Right forelimb (tissue), 1 donor: ENCODE measurements at regions not wholly inside any gene's neighbourhood (a gene's known extent, or its start where the extent isn't known, plus 50 kb on each side); places are given as distances from the start of the nearest gene placed in this dataset.
"Not testable (repeated sequence)": the region's sequence is repeated elsewhere in the genome, so short reads cannot be mapped to it uniquely, and the experiment has no call there.

Source experiments
- DNase-seq: peaks from one replicate; pipeline ENCODE4 v3.0.0-alpha.2; 2018

- DNase-seq = no peak
These were observed 92.1 kb upstream of the GSE1 start for GRCh38 chr16:85520853-85521521.

- DNase-seq = peak; percentile 82
These were observed 91.4 kb upstream of the GSE1 start for GRCh38 chr16:85521552-85522307.

DNA sequence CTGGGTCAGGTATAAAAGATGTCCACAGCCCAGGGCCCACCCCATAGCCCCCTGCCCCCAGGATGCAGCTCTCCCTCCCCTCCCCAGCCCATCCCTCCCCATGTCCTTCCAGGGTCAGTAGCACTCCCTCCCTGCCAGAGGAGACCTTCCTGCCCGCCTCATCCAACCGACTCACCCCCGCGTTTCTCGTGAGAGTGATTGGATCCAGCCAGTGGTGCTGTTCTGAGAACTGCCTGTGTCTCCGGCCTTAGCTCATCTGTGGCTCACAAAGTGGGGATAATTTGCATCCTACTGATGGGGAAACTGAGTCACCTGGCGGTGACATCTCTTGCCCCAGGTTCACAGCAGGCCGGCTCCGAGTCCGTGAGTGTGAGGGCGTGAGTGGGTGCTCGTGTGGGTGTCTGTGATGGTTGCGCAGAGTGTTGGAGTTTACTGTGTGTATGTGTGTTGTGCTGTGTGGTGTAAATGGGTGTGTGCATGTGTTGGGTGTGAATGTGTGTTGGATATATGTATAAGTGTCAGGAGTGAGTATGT, 90.7 kb upstream of the GSE1 start:
- DNase-seq = no peak

GRCh38 chr16:85522842-85523601, 90.1 kb upstream of the GSE1 start:
- DNase-seq = no peak

- no peak for DNase-seq
These were observed 89.3 kb upstream of the GSE1 start for GRCh38 chr16:85523602-85524364.

GRCh38 chr16:85524365-85524629, 88.8 kb upstream of the GSE1 start:
- no peak for DNase-seq

GRCh38 chr16:85524630-85525419, 88.3 kb upstream of the GSE1 start:
- DNase-seq = no peak

DNA sequence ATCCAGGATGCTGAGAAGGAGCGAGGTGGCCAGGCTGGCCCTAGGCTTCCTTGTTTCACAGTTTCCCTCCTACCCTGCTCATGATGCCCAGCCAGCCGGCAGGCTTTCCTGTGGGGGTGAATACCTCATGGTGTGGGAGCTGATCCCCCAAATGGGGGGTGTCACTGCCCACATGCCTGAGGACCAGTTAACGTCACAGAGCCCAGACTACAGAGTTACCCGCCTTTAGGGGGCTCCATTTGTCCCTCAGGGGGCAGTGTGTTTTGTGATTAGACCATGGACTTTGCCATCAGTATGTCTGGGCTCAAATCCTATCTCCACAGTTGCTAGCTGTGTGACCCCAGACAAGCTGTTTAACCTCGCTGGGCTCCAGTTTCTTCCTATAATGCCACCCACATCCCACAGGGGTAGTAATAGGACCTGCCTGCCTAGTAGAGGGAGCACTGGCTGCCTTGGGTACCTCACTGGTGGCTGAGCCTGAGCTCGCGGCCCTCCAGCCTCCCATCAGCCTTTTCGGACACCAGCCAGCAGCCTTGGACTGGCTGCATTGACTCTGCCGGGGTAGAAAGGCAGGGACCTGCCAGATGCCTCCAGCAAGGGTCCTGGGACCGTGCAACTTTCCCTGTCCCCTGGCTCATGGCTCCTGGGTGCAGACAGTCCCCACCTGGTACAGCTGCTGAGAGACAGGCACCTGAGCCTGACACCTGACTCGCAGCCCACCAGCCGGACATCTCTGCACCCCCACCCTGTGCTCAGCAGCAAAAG, 87.5 kb upstream of the GSE1 start:
- no peak for DNase-seq

DNA sequence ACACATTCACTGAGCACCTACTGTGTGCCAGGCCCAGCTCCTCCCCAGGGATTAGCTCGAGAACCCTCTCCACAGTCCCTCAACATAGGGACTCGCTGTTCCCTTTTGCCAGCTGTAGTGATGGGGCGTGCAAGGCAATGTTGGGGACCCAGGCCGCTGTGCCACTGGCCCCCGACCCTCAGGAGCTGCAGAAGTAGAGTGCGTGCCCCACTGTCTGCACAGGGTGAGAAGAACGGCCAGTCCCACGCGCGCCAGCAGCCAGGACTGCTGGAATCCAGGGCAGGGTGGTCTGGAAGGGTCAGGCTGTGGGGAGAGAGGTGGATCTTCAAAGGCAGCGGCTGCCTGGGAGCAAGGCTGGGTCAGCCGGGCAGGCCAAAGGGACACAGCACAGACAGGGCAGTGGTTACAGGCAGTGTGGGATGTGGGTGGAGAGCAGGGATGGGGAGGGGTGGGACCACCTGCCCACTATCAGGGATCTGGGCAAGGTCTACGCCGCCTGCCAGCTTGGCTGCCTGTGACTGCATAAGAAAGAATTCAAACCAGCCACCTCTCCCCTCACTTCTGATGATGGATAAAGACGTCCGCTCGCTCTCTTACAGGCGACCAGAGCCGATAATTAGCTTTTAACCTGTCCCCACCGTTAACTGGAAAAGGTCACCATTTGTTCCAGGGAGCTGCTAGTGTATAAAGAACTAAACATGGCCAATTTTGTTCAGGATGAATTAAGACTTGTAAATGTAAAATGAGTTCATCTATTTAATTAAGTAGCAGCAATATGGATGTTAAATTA, 86.7 kb upstream of the GSE1 start:
- DNase-seq = no peak

DNA sequence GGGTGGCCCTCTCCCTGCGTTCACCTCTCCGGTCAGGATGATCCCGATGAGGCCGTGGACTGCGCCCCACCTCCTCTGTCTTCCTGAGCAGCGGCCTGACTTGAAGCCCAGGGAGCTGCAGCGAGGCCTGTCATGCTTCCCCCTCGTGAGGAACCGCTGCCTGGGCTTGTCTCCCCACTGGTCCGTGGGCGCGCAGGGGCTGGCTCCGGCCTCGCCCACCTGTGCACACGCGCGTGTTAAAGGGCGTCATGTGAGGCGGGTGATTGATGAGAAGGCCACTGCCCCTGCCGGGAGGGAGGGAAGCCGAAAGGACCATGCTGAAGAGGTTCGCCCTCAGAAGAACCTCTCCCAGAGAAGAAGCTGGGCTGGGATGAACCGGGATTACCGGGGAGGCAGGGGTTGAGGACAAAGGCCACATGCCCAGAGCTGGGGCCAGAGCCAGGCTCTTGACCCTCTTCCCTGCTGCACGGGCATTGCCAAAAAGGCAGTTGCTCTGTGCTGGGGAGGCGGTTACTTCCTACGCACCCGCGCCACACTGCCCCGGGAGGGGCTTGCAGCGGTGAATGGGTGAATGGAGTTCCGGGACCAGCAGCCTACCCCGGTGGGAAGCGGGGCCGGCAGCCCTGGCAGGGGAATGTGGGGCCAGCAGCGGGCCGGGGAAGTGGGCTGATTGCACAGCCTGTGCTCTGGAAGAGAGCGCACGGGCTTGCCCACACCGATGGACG, 85.9 kb upstream of the GSE1 start:
- DNase-seq = no peak

- no peak for DNase-seq
These were observed 85.3 kb upstream of the GSE1 start for GRCh38 chr16:85527767-85528297.

DNA sequence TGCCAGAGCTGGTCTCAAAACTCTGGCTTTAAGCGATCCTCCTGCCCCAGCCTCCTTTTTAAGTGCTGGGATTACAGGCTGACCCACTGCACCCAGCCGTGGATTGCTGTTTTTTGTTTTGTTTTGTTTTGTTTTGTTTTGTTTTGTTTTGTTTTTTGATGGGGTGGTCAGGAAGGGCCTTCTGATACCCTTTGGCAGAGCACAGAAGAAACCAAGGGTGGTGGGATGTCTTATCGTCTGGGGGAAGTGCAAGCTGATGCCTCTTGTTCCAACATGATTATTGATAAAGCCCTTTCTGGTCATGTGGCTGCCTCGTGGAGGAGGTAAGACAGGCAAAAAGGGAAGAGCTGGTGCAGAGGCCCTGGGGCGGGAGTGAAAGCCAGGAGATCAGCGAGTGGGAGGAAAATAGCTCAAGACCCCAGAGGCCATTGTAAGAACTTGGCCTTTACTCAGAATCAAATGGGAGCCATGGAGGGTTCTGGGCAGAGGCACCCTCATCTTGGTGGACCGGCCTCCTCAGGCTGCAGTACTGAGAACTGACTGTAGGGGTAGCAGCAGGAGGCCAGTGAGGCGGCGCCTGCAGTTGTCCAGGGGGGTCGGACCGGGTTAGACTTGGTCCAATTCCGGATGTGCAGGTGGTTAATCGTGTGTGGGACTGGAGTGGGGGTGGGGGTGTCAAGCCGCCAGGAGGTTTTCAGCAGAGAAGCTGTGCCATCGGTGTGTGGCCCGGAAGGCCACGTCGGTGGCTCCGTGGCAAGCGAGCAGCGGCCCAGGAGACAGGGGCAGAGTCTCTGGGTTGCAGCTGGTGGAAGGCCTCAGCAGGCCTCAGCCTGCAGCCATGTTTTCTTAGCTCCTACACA, 84.4 kb upstream of the GSE1 start:
- no peak for DNase-seq

DNA sequence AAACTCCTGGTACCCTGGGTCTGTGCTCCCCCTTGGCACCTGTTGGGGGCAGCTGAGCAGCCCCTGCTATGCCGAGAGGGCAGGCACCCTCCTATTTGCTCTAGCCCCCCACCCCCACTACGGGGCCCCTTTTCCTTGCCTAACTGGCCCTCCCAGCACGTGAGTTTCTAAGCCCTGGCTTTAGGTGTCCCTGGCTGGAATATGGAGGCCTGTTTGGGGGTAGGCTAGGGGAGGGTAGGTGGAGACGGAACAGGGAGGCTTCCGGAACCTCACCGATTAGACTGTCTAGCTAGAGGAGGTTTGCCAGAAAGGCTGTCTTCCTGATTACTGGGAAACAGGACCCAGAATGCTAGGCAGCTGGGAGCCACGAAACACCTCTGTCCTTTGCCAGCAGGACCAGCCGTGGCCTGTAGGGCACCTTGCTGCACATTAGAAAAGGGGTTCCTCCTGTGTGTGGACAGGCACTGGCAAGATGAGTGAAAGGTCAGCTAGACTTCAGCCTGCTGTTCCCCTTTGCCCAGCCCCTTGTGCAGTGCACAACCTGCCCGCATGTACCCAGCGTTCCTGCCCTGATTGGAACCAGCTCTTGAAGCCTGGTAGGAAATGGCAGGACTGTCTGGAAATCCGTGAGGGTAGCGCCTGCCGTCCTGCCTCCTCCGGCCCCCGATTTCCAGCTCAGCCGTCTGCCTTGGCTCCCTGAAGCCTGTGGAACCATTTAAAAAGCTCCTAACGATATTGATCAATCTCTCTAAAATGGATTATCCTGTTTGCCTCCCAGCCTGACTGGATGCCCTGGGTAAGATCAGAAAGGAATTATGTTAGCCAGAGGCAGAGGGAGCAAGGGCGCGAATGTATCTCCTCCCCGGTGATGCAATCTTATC, 83.4 kb upstream of the GSE1 start:
- DNase-seq = no peak

- DNase-seq = no peak
These were observed 82.8 kb upstream of the GSE1 start for GRCh38 chr16:85530370-85530739.

GRCh38 chr16:85531516-85531915, 81.6 kb upstream of the GSE1 start:
- no peak for DNase-seq

- DNase-seq = no peak
These were observed 81.0 kb upstream of the GSE1 start for GRCh38 chr16:85532147-85532546.

- not testable (repeated sequence) for DNase-seq
These were observed 79.5 kb upstream of the GSE1 start for GRCh38 chr16:85533593-85533992.
